Glomerular visceral epithelial cell (primary cell): ENCODE measurements at regions not wholly inside any gene's neighbourhood (a gene's known extent, or its start where the extent isn't known, plus 50 kb on each side); places are given as distances from the start of the nearest gene placed in this dataset.
A peak's percentile ranks its signal among the peaks of the same experiment; 100 is the strongest.
"Not testable (repeated sequence)": the region's sequence is repeated elsewhere in the genome, so short reads cannot be mapped to it uniquely, and the experiment has no call there.

Experiments
- DNase-seq: peaks from one replicate; pipeline ENCODE4 v3.0.0-alpha.2; 2016; ENCODE audit errors: extremely low spot score

DNA sequence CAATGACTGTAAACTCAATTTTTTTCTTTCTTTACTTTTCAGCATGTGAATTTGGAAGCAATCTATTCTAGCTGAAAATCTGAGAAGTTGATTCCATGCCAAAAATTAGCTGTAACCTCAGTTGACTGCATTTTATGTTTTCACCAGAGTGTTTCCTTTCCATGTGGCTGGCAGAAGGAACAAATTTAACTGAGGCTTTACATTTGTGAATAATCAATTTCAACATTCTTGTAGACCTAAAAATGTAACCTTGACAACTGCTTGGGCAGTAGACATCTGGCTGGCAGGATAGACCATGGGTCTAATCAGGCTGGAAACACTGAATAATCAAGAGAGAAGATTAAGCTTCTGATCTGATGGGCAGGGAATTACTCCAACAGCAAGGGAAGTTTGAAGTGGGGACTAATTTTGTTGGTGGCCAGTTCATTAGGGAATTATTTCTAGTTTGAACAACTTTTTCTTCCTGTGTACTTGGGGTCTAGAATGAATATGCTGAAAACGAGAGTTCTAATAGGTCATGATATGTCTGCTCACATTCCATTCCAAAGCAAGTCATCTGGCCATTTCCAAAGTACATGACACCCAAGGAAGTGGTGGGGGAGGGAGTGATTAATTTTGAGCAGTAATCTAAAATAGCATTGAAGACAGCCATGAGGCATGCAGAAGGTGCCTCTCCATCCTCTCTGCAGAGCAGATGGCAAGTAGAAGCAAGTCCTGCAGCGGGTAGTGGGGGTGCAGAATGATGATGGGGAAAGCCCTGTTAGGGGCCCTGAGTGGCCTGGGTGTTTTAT is 68.2 kb downstream of the ATP23 start:
- DNase-seq = no peak

DNA sequence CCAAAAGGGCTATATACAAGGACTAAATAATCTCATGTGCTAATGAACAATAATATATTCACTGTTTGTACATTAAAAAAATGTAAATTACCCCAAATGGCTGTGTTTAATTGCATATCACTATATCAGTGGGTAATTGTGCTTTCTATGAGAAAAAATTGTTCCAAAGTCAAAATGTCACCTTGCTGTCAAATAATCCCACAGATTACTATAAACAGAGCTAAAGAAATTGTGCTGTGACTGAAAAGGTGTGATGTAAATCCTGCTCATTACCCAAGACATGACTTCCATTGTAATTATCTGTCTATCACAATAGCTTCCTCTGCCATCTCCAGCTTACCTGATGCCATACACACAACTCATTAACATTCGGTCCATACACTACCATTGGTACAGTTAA is 70.3 kb downstream of the ATP23 start:
- DNase-seq = no peak

DNA sequence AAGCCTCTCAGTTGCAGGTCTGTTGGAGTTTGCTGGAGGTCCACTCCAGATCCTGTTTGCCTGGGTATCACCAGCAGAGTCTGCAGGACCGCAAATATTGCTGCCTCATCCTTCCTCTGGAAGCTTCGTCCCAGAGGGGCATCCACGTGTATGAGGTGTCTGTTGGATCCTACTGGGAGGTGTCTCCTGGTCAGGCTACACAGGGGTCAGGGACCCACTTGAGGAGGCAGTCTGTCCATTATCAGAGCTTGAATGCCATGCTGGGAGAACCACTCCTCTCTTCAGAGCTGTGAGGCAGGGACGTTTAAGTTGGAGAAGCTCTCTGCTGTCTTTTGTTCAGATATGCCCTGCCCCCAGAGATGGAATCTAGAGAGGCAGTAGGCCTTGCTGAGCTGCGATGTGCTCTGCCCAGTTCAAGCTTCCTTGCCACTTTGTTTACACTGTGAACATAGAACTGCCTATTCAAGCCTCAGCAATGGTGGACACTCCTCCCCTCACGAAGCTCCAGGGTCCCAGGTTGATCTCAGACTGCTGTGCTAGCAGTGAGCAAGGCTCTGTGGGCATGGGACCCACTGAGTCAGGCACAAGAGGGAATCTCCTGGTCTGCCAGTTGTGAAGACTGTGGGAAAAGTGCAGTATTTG is 81.1 kb downstream of the ATP23 start:
- DNase-seq = not testable (repeated sequence)

DNA sequence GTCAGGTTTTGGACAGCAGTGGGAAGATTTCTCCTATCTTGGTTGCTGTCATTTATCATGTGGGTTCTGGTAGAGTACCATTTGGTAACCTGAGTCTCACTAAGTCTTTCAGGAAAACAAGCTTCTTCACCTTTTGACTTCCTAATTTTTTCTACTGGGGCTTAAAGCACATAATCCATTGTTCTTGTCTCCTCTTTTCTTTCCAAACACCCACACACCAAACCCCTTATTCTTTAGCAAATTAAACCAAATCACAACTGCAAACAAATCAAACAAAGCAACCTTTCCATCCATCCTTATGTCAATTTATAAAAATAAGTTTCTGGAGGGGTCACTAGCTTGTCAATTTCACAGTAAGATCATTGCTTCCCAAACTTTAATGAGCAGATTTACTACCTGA is 84.1 kb downstream of the ATP23 start:
- DNase-seq = no peak

DNA sequence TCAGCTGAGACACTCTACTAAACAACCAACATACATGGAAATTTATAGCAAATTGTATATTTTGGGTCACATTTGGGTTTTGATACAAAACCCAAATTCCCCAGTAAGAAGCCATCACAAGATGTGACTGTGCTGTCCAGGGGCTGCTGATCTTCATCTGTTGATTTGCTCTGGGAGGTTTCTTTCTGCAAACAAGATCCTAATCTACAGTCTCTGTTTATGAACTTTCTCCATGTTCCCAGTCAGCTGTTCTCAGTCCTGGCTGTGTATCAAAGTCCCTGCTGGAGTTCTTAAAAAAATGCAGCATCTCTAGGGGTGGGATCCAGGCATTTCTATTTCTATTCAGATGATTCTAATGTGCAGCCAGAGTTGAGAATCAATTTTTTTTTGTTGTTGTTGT is 85.1 kb downstream of the ATP23 start:
- DNase-seq = no peak

DNA sequence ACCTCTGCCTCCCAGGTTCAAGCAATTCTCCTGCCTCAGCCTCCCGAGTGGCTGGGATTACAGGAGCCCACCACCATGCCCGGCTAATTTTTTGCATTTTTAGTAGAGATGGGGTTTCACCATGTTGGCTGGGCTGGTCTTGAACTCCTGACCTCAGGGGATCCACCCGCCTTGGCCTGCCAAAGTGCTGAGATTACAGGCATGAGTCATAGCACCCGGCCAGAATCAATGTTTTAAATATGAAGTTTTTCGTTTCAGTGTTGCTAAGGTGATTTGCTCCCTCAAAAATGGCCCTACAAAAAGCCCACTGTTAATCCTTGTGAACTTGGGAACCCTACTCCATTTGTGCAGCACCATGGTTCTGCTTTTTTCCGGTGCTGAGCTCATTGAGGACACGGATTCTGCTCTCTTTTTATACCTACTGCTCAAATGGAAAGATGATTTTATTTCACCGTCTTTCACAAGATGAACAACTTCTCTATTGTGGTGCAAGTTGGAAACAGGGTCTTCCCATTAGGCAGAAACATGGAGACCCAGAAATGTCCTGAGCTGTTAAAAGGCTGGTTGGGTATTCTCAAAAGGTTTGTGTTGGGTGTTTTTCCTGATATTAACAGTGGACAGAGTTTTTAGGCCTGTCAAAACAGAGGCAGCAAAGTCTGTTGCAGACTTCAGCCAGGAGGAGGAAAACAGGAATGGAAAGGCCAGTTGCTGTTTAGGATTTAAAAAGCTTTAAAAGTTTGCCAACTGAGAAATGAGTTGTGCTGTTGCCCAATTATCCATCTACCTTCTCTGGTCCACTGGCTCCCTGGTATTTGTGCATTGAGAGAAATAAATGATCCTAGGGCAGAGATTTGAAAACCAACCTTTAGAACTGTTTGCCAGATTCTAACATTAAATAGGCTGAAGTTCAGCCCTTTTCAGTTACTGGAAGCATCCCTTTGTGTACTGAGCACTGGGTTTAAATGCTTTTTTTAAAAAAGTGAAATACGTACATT is 85.8 kb downstream of the ATP23 start:
- peak; percentile 27 for DNase-seq

DNA sequence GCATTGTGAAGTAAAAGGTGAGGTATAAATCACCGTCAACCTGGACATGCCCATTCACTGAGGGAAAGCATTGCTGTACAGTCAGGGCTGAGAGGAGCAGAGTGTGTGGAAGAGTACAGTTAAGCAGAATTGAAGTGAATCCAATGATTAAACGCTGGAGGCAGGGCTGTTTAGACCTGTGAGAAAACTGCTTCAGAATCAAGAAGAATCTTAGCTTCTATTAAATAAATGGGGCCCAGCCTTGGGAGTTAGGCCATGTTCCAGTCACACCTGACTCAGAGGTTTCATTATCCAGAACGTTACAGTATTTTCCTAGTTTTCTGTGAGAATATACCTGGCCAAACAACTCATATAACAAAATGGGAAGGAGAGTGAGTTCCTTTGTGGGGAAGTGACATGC is 86.9 kb downstream of the ATP23 start:
- no peak for DNase-seq

DNA sequence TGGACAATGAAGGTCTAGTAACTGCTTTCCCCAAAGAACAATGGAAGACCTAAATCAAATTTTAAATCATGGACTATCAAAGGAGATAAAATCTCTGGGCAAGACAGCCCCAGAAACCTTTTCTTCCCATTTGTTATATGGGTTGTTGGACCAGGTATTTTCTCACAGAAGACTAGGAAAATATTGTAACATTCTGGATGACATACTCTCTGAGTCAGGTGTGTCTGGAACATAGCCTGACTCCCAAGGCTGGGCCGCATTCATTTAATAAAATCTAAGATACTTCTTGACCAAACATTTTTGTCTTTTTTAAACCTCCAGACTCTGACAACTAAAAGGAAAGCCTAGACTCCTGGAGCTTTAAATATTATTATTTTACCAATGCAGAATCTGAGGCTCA is 87.9 kb downstream of the ATP23 start:
- no peak for DNase-seq

DNA sequence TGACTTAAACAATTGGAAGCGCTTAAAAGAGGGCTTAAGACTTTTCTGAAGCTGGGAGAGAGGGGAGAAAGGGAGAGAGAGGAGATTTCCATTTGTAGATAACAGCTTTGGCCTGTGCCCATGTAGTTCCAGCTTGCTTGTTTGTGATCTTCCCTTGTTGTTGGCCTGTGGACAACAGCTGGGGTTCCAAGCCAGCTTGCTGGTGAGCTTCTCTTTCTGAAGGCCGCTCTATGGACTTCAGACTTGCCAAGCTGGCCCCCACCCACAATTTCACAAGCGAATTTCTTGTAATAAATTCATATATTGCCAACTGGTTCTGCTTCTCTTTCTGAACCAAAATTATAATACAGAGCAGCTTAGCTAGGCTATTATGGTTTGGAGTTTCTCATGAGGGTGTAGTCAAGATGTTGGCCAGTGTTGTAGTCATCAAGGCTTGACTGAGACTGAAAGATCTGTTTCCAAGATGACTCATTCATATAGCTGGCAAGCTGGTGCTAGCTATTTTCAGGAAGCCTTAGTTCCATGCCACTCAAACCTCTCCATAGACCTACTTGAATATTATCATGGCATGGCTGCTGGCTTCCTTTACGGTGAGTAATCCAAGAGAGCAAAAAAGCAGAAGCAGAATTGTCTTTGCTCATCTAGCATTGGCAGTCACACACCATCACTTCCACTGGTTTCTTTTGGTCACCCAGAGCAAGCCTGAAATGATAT is 89.4 kb downstream of the ATP23 start:
- DNase-seq = peak; percentile 54

DNA sequence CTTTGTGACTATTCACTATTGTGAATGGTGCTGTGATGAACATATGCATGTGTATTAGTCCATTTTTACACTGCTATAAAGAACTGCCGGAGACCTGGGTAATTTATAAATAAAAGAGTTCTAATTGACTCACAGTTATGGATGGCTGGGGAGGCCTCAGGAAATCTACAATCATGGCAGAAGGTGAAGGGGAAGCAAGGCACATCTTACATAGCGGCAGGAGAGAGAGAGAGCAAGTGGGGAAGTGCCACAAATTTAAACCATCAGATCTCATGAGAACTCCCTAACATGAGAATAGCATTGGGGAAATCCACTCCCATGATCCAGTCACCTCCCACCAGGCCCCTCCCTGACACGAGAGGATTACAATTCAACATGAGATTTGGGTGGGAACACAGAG is 90.8 kb downstream of the ATP23 start:
- DNase-seq = no peak

DNA sequence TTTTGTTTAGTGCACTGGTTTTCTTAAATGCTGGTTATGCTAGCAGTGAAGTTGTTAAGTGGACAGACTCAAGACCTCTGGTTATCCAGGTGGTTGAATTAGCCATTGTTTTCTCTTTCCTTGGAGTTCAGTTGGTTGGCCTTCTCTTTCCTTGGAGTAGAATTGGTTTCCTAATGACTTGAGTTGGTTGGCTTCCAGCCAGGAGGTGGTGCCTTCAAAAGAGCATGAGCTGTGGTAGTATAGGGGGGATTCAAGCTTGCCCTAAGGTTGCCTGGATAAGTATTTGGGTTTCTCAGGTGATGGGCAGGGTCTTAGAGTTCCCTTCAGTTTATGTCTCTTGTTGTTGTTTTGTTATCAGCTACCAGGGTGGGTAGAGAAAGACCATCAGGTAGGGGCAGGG is 92.5 kb downstream of the ATP23 start:
- no peak for DNase-seq

DNA sequence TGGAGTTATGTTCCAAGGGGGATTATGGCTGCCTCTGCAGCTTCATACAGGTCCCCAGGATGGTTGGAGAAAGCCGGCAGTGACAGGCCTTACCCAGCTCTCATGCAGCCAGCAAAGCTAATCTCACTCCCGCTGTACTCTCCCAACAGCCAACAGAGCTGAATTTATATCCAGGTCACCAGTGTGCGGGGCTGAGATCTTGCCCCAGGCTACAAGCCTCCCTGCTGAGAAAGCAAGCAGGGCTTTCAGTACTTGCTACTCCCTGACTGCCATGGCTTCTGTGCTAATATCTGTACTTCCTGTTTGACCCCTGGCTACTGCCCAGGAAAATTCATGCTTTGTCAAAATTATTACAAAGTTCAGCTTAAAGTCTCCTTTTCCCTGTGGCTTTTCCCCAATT is 92.9 kb downstream of the ATP23 start:
- no peak for DNase-seq

DNA sequence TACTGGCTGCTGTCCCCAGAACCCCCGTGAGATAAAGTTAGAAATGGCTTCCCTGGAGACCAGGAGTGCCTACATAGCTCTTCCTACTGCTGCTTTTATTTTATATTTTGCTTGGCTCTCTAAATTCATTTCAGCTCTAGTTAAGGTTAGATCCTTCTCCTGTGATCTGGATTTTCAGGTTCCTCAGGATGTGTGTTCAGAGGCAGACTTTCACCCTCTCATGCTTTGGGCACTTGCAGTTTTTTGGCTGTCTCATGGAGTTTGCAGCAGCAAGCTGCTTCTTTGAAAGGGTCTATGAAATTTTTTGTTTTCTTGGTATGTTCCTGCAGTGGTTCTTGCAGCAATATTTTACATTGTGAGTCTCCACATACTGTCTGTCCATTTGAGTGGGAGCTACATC is 93.3 kb downstream of the ATP23 start:
- no peak for DNase-seq

DNA sequence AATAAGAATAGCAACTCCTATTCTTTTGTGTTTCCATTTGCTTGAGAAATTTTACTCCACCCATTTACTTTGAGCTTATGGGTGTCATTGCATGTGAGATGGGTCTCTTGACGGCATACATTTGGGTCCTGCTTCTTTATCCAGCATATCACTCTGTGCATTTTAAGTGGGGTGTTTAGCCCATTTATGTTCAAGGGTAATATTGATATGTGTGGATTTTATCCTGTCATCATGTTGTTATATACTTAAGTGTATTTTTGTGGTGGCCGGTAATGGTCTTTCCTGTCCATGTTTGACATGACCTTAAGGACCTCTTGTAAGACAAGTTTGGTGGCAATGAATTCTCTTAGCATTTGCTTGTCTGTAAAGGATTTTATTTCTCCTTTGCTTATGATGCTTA is 100.1 kb downstream of the ATP23 start:
- DNase-seq = no peak

DNA sequence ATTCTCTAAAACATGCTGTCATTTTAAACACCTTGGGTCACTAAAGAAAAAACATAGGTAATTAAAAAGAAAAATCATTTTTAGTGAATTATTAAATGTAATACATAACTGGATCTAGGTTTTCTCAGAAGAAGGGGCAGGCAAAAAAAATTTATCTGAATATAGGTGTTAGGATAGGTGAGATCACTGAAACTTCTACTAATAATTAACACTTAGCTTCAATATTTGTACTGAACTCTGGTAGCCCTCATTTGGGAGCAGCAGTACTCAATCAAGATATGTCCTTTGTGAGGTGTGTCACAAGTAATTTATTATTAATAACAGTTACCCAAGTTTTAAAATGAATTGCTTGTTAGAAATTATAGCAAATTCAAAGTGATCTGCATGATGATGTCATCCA is 103.6 kb downstream of the ATP23 start:
- no peak for DNase-seq

DNA sequence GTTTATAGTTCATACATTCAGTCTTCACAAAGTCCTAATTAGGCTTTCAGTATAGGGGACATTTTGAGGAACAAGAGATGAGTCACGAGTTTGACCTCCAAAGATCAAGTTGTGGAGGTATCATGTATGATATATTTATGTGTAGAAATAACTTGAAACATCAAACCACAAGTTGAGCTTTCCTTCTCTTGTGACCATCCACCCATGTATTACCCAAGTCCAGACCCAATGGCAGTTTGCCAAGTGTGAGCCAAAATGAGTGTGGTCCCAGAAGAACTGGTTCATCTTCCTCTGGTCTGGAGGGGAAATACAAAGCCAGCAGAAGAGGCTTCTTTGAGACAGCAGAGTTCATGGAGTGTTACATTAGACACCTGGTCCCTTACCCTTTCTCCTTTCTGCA is 104.9 kb downstream of the ATP23 start:
- DNase-seq = peak; percentile 61

DNA sequence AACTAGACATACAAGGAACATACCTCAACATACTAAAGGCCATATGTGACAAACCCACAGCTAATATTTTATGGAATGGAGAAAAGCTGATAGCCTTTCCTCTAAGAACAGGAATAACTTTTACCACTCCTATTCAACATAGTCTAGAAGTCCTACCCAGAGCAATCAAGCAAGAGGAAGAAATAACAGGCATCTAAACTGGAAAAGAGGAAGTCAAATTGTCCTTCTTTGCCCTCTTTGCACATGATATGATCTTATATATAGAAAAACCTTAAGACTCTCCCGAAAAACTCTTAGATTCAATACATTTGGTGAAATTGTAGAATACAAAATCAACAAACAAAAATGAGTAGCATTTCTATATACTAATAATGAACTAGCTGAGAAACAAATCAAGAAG is 110.0 kb downstream of the ATP23 start:
- no peak for DNase-seq

DNA sequence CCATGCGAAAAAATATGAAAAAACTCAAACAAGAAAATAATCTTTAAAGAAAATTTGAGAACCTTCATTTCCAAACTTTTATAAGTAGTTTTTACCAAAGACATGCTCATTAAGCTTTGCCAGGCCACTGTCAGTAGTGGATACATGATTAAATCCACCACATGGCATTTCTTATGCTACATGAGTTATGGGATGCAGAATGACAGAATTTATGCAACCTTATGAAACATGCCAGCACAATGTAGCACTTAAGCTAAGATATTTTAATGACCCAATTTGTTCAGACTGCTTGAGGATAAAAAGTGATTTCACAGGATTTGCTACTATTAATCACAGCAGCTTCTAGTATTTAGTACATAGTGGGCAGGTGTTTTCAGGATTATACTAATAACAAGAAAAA is 123.3 kb downstream of the ATP23 start:
- no peak for DNase-seq

DNA sequence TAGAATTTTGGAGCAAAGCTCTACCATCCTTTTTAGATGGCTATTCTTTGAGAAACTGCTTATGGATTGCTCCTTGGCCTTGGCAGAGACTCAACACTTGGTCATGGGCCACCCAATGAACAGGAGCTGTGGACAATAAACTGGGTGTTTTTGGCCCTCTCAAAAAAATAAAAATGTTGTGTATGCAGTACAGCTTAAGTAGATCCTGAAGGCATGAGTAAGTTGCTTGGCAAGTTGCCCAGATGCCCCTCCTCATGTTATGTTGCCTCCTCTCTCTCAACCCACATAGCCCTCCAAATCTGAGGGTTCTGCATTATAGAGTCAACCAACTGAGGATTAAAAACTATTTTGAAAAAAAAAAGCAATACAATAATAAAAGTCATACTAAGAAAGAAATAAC is 124.9 kb downstream of the ATP23 start:
- DNase-seq = peak; percentile 12

DNA sequence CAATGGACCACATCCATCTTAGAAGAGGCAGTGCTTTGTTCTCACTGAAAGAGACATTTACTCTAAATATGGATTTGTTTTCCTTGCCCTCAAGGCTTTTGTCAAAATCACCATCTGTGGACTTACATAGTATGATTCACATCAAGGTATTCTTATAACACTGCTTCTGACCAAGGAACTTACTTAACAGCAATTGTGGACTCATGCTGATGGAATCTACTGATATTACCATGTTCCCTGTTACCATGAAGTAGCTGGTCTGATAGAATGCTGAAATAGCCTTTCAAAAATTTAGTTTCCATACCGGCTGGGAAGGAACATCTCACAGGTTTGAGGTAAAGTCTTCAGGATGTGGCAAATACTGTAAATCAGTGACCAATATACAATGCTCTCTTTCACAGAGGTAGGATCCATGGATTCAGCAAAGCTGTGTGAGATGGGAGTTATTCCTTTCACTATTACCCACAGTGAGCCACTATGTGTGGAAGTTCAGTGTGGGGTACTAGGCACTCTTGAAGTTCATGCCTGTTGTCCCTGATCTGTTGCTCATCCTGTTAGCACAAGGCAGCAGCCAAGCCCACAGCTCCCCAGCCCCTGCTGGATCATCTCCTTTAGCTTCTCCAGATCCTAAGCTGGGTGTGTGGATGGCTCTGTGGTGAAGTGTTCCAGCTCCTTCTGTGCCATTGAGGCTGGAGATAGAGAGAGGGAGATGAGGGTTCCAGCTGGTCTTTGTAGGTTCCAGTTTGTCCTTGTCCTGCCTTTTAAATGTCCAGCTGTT is 126.4 kb downstream of the ATP23 start:
- DNase-seq = peak; percentile 60

DNA sequence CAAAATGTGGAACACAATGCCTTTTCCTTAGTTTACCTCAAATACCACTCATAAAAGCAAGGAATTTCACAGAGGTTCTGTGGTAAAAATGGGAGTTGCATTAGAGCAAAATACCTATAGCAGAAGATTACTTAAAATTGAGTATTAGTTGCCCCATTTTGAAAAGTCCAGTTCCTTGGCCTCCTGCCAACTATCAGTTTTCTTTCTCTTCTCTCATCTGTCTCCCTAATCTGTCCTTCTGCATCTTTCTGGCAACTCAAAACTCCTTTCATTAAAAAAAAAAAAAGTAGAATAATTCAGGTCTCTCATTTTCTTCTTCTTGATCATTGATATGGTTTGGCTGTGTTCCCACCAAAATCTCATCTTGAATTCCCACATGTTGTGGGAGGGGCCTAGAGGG is 127.3 kb downstream of the ATP23 start:
- DNase-seq = no peak
